GM12878 (cell line): ENCODE measurements at regions not wholly inside any gene's neighbourhood (a gene's known extent, or its start where the extent isn't known, plus 50 kb on each side); places are given as distances from the start of the nearest gene placed in this dataset.
A peak's percentile ranks its signal among the peaks of the same experiment; 100 is the strongest.

Source experiments
- ATAC-seq: fragments of 200-7000 bp; cut with Tn5 transposase; 3 replicates; pipeline ENCODE4 v1.9.1; 2020; ENCODE audit warnings: mild to moderate bottlenecking, moderate library complexity
- BruUV-seq: library from RNA; stranded (reverse); fragments of 400-500 nt; replicated peaks from 2 replicates; lab custom pipeline; 2021; lab: Mats Ljungman, UMichigan
- CTCF ChIA-PET: fragments of 300-600 bp; sonication (Branson Sonifier 250); formaldehyde crosslinking; extraction: SDS; loops from one replicate; lab custom pipeline; 2021; ENCODE audit warnings: inconsistent platforms; lab: Yijun Ruan, JAX
- POLR2A ChIA-PET: fragments of 350-600 bp; formaldehyde crosslinking; extraction: SDS; loops from one replicate; lab custom pipeline; 2021; ENCODE audit warnings: inconsistent platforms; lab: Charles Lee
- RAD21 ChIA-PET: fragments of 300-600 bp; sonication (Branson Sonifier 250); formaldehyde crosslinking; loops from one replicate; lab custom pipeline; 2023; ENCODE audit warnings: antibody characterized with exemption; ENCODE audit not compliant: unreplicated experiment; lab: Charles Lee
- SMC1A ChIA-PET: fragments of 300-600 bp; sonication (Branson Sonifier 250); formaldehyde crosslinking; loops from one replicate; lab custom pipeline; 2023; ENCODE audit not compliant: unreplicated experiment, uncharacterized antibody; lab: Charles Lee
- DNase-seq: peaks from one replicate; pipeline ENCODE4 v3.0.0-alpha.2; 2011; ENCODE audit warnings: low read depth, low spot score
- FAIRE-seq: peaks from 3 replicates; lab custom pipeline; 2011; peaks lifted over from hg19 to GRCh38; lab: Jason Lieb, UNC
- H2AFZ ChIP-seq: 2 replicates; pipeline ENCODE4 v1.6.0; 2011; ENCODE audit warnings: low read depth, low read length, control low read depth; ENCODE audit not compliant: control insufficient read depth
- H3K27ac ChIP-seq: 2 replicates; pipeline ENCODE4 v1.5.1; 2011; ENCODE audit warnings: control low read depth; ENCODE audit not compliant: control insufficient read depth, insufficient read depth
- H3K27me3 ChIP-seq, 2 experiments: replicated peaks in 1 of 2; 2 replicates each; pipeline versions ENCODE4 v1.6.0 to v1.6.1; 2011; ENCODE audit warnings: low read length in 1 of 2; ENCODE audit not compliant: control insufficient read depth in 2 of 2, insufficient read depth in 2 of 2
- H3K36me3 ChIP-seq, 2 experiments: 2 replicates each; pipeline ENCODE4 v1.5.1; 2011; ENCODE audit warnings: low read length in 1 of 2; ENCODE audit not compliant: control insufficient read depth in 2 of 2, insufficient read depth in 2 of 2
- H3K4me1 ChIP-seq: 2 replicates; pipeline ENCODE4 v1.6.1; 2011; ENCODE audit warnings: mild to moderate bottlenecking, low read length, moderate library complexity, mixed read lengths; ENCODE audit not compliant: control insufficient read depth, insufficient read depth
- H3K4me2 ChIP-seq: 2 replicates; pipeline ENCODE4 v1.6.0; 2011; ENCODE audit warnings: control low read depth; ENCODE audit not compliant: control insufficient read depth, insufficient read depth
- H3K4me3 ChIP-seq: fragments of 200-600 bp; sonication (generic); 2 replicates; pipeline ENCODE4 v1.5.1; 2016
- H3K79me2 ChIP-seq: 2 replicates; pipeline ENCODE4 v1.6.0; 2011; ENCODE audit warnings: low read length; ENCODE audit not compliant: control insufficient read depth, insufficient read depth
- H3K9ac ChIP-seq: 2 replicates; pipeline ENCODE4 v1.8.0; 2011; ENCODE audit warnings: low read length, control low read depth, mixed read lengths; ENCODE audit not compliant: control insufficient read depth, insufficient read depth
- H3K9me3 ChIP-seq: replicated peaks from 3 replicates; pipeline ENCODE4 v1.5.1; 2011; ENCODE audit warnings: mild to moderate bottlenecking, low read length; ENCODE audit not compliant: control insufficient read depth, insufficient read depth
- H4K20me1 ChIP-seq: 2 replicates; pipeline ENCODE4 v1.6.0; 2011; ENCODE audit not compliant: control insufficient read depth, insufficient read depth
- ASH2L ChIP-seq: fragments of 300-600, 200-600 bp; sonication (generic); IDR thresholded peaks from 2 replicates; pipeline ENCODE4 v1.6.1; 2017; ENCODE audit warnings: low read depth, mild to moderate bottlenecking, borderline replicate concordance
- CHD1 ChIP-seq: IDR thresholded peaks from 2 replicates; pipeline ENCODE4 v1.6.1; 2012; ENCODE audit warnings: low read depth, low read length, improper control_type of control experiment
- CHD2 ChIP-seq: IDR thresholded peaks from 2 replicates; pipeline ENCODE4 v1.6.1; 2011; ENCODE audit warnings: low read depth, low read length, improper control_type of control experiment, borderline replicate concordance
- IKZF1 ChIP-seq: fragments of 450-650 bp; conservative IDR thresholded peaks from 2 replicates; pipeline ENCODE4 v1.6.1; 2017; ENCODE audit warnings: antibody characterized with exemption, mild to moderate bottlenecking
- MEF2B ChIP-seq: fragments of 450-650 bp; IDR thresholded peaks from 2 replicates; pipeline ENCODE4 v1.6.1; 2018; ENCODE audit warnings: mild to moderate bottlenecking, moderate library complexity; ENCODE audit not compliant: partially characterized antibody, poor library complexity, severe bottlenecking
- NR2C1 ChIP-seq: fragments of 450-650 bp; IDR thresholded peaks from 2 replicates; pipeline ENCODE4 v1.6.1; 2017; ENCODE audit warnings: antibody characterized with exemption, mild to moderate bottlenecking, moderate library complexity
- RCOR1 ChIP-seq: conservative IDR thresholded peaks from 2 replicates; pipeline ENCODE4 v1.6.1; 2012; ENCODE audit warnings: low read depth, low read length, improper control_type of control experiment
- RUNX3 ChIP-seq: IDR thresholded peaks from 2 replicates; pipeline ENCODE4 v1.6.1; 2012; ENCODE audit warnings: low read length, inconsistent platforms
- WGBS: methylation state at CpG from one replicate; pipeline ENCODE4 v1.1.6; 2016; ENCODE audit warnings: low lambda C conversion rate; ENCODE audit not compliant: insufficient replicate concordance, insufficient coverage; ENCODE audit errors: missing lambda C conversion rate; 5-methylcytosine and 5-hydroxymethylcytosine counted together
- in situ Hi-C: fragments of 300-500 bp; cut with MboI; formaldehyde crosslinking; loops from 9 replicates; pipeline ENCODE4 v1.14.3; 2018; ENCODE audit warnings: mixed read lengths
- intact Hi-C: fragments of 100-400 bp; cut with micrococcal nuclease; formaldehyde crosslinking; loops from one replicate; pipeline ENCODE4 v1.14.2; 2022; ENCODE audit not compliant: unreplicated experiment
- TF ChIP-seq, protein P1 (sequence below): fragments of 150-350 bp; IDR thresholded peaks from 2 replicates; pipeline ENCODE4 v1.6.1; 2016; ENCODE audit warnings: low read depth, low read length
- TF ChIP-seq, protein P2 (sequence below): IDR thresholded peaks from 2 replicates; pipeline ENCODE4 v1.6.1; 2011; ENCODE audit warnings: mild to moderate bottlenecking, low read depth, low read length, moderate library complexity; ENCODE audit not compliant: insufficient replicate concordance
- TF ChIP-seq, protein P3 (sequence below): fragments of 450-650 bp; IDR thresholded peaks from 2 replicates; pipeline ENCODE4 v1.6.1; 2017; ENCODE audit warnings: mild to moderate bottlenecking, moderate library complexity

DNA sequence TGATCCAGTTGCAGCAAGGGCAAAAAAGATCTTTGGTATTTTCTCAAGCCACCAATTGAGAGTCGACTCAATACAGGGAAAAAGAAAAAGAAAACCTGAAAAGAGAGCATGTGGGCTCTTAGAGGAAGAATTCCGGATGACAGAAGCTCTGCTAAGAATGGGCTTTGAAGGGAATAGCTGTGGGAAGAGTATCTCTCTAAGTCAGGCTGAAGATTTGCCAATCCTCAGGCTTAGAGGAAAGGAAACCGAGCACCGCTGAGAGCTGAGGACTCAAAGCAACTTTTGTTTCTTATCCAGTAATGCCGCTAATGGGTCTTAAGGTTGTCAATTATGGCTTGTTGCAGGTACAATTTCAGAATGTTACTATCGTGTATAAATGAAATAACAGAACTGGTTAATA is 166.4 kb downstream of the EFNB2 start (continued):
- TF ChIP-seq, protein P1, sequence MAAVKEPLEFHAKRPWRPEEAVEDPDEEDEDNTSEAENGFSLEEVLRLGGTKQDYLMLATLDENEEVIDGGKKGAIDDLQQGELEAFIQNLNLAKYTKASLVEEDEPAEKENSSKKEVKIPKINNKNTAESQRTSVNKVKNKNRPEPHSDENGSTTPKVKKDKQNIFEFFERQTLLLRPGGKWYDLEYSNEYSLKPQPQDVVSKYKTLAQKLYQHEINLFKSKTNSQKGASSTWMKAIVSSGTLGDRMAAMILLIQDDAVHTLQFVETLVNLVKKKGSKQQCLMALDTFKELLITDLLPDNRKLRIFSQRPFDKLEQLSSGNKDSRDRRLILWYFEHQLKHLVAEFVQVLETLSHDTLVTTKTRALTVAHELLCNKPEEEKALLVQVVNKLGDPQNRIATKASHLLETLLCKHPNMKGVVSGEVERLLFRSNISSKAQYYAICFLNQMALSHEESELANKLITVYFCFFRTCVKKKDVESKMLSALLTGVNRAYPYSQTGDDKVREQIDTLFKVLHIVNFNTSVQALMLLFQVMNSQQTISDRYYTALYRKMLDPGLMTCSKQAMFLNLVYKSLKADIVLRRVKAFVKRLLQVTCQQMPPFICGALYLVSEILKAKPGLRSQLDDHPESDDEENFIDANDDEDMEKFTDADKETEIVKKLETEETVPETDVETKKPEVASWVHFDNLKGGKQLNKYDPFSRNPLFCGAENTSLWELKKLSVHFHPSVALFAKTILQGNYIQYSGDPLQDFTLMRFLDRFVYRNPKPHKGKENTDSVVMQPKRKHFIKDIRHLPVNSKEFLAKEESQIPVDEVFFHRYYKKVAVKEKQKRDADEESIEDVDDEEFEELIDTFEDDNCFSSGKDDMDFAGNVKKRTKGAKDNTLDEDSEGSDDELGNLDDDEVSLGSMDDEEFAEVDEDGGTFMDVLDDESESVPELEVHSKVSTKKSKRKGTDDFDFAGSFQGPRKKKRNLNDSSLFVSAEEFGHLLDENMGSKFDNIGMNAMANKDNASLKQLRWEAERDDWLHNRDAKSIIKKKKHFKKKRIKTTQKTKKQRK = no peak
- TF ChIP-seq, all 136 proteins: peak for 0

DNA sequence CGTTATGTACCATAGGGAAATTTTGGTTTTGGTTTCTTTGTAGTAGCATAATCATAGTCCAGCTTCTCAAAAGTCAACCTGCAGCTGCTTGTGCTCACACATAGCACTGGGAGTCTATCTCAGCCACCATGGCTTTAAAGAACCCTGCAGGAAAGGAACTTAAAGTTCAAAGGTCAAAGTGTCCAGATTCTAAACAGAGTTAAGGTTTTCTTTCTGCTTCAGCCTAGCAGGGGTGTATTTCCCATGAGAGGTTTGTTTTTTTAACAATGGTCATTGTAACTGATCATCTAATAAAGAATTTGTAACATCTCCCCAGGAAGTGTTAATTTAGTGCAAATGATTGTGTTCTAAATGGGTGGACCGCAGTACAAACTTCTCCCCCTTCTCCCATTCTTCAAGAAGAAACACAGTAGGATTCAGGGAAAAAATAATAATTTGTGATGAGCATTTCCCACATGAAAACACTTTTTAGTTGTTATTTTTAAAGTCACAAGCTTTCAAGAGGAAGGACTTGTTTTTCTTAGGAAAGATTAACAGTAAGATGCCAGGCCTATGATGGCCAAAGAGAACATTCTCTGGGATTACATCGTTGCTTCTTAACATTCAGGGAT is 168.0 kb downstream of the EFNB2 start:
- Histone ChIP-seq H3K4me3 (no peak overlapping the region), H4K20me1 (no peaks in the 10 kb centered on the region), H3K36me3 (no peaks in the 10 kb centered on the region), H3K9me3 (no peaks in the 10 kb centered on the region; the same call in 1 of the 3 replicates), H3K4me1 (no peaks in the 10 kb centered on the region; the same call in 1 of the 2 replicates), H2AFZ (no peak overlapping the region), H3K79me2 (no peaks in the 10 kb centered on the region), H3K27me3 (no peaks in the 10 kb centered on the region), H3K9ac (no peak overlapping the region), H3K4me2 (peak overlapping the region; percentile 25; the same call in 1 of the 2 replicates), H3K27ac (no peak overlapping the region)
- no peak for DNase-seq
- BruUV-seq = no TSS peak
- POLR2A ChIA-PET = no interaction called here
- RAD21 ChIA-PET = interaction anchor here (0.8 to 1.6 kb wide), 3 partner anchors 15 to 166 kb away, joined by 3 to 4 read pairs (median 4); no protein-coding TSS in a partner anchor
- in situ Hi-C loops = no loop called here
- WGBS = 28% methylated on average over 3 of the region's 3 CpGs
- CTCF ChIA-PET = interaction anchor here (1.0 kb wide), 2 partner anchors 8 to 169 kb away, joined by 3 read pairs; no protein-coding TSS in a partner anchor
- FAIRE-seq = no peak
- peak; percentile 71 for ATAC-seq
- SMC1A ChIA-PET = interaction anchor here (0.8 to 1.8 kb wide), 15 partner anchors 9 to 284 kb away, joined by 3 to 5 read pairs (median 3); no protein-coding TSS in a partner anchor
- intact Hi-C loops = no loop called here
- TF ChIP-seq CHD1 (no peak), CHD2 (no peak), MEF2B (peak; percentile 11), ASH2L (no peak), NR2C1 (peak; percentile 89), RCOR1 (no peak), IKZF1 (peak; percentile 41; the same call in 1 of the 2 replicates), RUNX3 (peak; percentile 38; the same call in 1 of the 2 replicates)
- TF ChIP-seq, protein P2, sequence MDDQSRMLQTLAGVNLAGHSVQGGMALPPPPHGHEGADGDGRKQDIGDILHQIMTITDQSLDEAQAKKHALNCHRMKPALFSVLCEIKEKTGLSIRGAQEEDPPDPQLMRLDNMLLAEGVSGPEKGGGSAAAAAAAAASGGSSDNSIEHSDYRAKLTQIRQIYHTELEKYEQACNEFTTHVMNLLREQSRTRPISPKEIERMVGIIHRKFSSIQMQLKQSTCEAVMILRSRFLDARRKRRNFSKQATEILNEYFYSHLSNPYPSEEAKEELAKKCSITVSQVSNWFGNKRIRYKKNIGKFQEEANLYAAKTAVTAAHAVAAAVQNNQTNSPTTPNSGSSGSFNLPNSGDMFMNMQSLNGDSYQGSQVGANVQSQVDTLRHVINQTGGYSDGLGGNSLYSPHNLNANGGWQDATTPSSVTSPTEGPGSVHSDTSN = no peak
- TF ChIP-seq, protein P3, sequence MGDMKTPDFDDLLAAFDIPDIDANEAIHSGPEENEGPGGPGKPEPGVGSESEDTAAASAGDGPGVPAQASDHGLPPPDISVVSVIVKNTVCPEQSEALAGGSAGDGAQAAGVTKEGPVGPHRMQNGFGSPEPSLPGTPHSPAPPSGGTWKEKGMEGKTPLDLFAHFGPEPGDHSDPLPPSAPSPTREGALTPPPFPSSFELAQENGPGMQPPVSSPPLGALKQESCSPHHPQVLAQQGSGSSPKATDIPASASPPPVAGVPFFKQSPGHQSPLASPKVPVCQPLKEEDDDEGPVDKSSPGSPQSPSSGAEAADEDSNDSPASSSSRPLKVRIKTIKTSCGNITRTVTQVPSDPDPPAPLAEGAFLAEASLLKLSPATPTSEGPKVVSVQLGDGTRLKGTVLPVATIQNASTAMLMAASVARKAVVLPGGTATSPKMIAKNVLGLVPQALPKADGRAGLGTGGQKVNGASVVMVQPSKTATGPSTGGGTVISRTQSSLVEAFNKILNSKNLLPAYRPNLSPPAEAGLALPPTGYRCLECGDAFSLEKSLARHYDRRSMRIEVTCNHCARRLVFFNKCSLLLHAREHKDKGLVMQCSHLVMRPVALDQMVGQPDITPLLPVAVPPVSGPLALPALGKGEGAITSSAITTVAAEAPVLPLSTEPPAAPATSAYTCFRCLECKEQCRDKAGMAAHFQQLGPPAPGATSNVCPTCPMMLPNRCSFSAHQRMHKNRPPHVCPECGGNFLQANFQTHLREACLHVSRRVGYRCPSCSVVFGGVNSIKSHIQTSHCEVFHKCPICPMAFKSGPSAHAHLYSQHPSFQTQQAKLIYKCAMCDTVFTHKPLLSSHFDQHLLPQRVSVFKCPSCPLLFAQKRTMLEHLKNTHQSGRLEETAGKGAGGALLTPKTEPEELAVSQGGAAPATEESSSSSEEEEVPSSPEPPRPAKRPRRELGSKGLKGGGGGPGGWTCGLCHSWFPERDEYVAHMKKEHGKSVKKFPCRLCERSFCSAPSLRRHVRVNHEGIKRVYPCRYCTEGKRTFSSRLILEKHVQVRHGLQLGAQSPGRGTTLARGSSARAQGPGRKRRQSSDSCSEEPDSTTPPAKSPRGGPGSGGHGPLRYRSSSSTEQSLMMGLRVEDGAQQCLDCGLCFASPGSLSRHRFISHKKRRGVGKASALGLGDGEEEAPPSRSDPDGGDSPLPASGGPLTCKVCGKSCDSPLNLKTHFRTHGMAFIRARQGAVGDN = peak; percentile 68; the same call in 1 of the 2 replicates
